ENCODE measurements at regions not wholly inside any gene's neighbourhood (a gene's known extent, or its start where the extent isn't known, plus 50 kb on each side); places are given as distances from the start of the nearest gene placed in this dataset.
A peak's percentile ranks its signal among the peaks of the same experiment; 100 is the strongest.

GRCh38 chr10:8173243-8173865, 118.9 kb downstream of the GATA3 start:
- Histone ChIP-seq H3K9ac (ENCODE audit: low read depth in 1 of 2, low read length in 2 of 2) (no peak overlapping the region), H3K4me1 (ENCODE audit: control insufficient read depth in 4 of 4, insufficient read depth in 4 of 4, low read length in 3 of 4) (peaks cover 0 to 19% (median 12%) of the 10 kb centered on the region in 4 donors), H3K27me3 (ENCODE audit: control insufficient read depth in 4 of 4, insufficient read depth in 4 of 4, low read length in 3 of 4) (no peaks in the 10 kb centered on the region), H3K4me3 (ENCODE audit: low read depth in 1 of 3, low read length in 3 of 3) (no peak overlapping the region), H3K36me3 (ENCODE audit: control insufficient read depth in 4 of 4, insufficient read depth in 3 of 4, low read depth in 1 of 4, low read length in 3 of 4) (no peaks in the 10 kb centered on the region), H3K9me3 (ENCODE audit: control insufficient read depth in 4 of 4, low read length in 3 of 4) (peaks cover 1 to 5% (median 2%) of the 10 kb centered on the region in 4 donors), H3K27ac (ENCODE audit: low read depth in 1 of 2, low read length in 2 of 2) (peak overlapping the region; percentile 8 to 51)
- 38% methylated on average over 4 of the region's 4 CpGs for WGBS
- no peak for DNase-seq (ENCODE audit: low spot score)
- no peak for TF ChIP-seq CTCF (IDR thresholded peaks at IDR 0.05; ENCODE audit: low read depth, low read length, missing input control)
- TF ChIP-seq JUND (IDR thresholded peaks at IDR 0.05), result peak in 1 of 2 donors; percentile 44
- TF ChIP-seq RAD21 (IDR thresholded peaks at IDR 0.05), result peak; percentile 39 to 49
- no peak for TF ChIP-seq TAF1 (conservative IDR thresholded peaks at IDR 0.05)
- TF ChIP-seq HNF4A (conservative IDR thresholded peaks at IDR 0.05), result peak; percentile 97
- peak; percentile 74 for TF ChIP-seq HNF4G (IDR thresholded peaks at IDR 0.05)
- no peak for TF ChIP-seq GABPA (IDR thresholded peaks at IDR 0.05 in 1 of 2, conservative IDR thresholded peaks at IDR 0.05 in 1 of 2)
- TF ChIP-seq EGR1 (IDR thresholded peaks at IDR 0.05; ENCODE audit: low read depth in 2 of 2), result no peak
- TF ChIP-seq RXRA (IDR thresholded peaks at IDR 0.05), result peak; percentile 71 to 81
- TF ChIP-seq YY1 (IDR thresholded peaks at IDR 0.05), result peak; percentile 56
- peak; percentile 38 for TF ChIP-seq FOXA1 (IDR thresholded peaks at IDR 0.05)
- TF ChIP-seq ATF3 (IDR thresholded peaks at IDR 0.05), result no peak
- TF ChIP-seq NR2F2 (IDR thresholded peaks at IDR 0.05), result no peak
- peak; percentile 41 for TF ChIP-seq ZBTB33 (IDR thresholded peaks at IDR 0.05)
- no peak for TF ChIP-seq REST (IDR thresholded peaks at IDR 0.05)
- peak; percentile 85 for TF ChIP-seq MAX (IDR thresholded peaks at IDR 0.05)
- no peak for TF ChIP-seq FOXA2 (IDR thresholded peaks at IDR 0.05)
- peak; percentile 81 for TF ChIP-seq SP1 (IDR thresholded peaks at IDR 0.05)
